GM21390 (cell line): ENCODE measurements at regions not wholly inside any gene's neighbourhood (a gene's known extent, or its start where the extent isn't known, plus 50 kb on each side); places are given as distances from the start of the nearest gene placed in this dataset.

Experiments
- ATAC-seq: cut with Tn5 transposase; IDR thresholded peaks from one replicate; pipeline ENCODE4 v1.9.1; 2021; ENCODE audit not compliant: unreplicated experiment

DNA sequence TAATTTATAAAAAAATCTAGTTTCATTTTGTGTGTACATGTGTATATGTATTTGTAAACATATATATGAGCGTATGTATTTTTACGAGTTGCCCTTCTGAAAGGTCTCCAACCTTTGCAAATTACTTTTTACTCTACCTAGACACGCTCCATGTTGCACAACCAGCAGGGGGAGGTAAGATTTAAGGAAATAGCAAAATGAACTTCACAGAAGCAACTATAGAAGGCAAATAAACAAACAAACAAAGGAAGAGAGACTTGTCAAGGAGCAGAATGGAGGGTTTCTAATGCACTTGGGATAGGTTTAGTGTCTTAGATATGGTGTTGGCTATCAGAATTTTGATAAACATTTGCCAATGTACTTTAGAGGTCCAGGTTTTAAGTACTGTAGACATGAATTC lies 820.5 kb upstream of the POU3F3 start:
- no peak for ATAC-seq

DNA sequence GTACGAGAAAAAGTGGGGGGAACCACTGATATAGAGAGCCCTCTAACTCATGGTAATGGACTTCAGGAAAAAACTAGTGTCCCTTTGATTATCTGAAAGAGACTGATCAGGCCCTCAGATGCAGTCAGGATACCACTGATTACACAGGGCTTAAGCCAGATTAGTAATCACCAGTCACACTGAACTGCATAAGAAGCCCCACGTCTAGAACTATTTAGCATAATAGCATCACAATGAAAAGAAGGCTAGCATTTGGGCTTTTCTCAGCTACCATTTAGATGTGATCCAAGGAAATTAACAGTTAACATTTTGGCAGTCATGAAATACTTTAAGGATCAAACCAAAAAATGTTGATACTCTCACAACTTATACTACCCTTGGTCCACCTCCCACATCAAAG lies 813.1 kb upstream of the POU3F3 start:
- no peak for ATAC-seq

DNA sequence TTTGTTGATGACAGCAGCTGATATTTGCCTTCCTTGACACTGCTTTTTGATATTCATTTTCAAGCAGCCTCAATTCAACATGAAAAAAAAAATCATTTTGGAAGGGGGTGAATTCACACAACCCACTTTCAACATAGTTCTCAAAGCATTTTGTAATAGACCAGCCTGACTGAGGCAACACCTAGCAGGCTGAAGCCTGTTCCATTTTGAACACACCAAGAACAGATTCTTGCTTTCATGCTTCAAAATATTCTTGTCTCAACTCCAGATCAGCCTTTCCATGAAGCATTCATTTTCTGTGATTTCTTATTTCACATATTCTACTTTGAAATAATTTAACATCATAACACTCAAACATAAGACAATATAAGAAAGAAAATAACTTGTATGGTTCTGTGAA lies 812.6 kb upstream of the POU3F3 start:
- no peak for ATAC-seq

GRCh38 chr2:104043864-104044263 lies 810.1 kb upstream of the POU3F3 start:
- no peak for ATAC-seq

DNA sequence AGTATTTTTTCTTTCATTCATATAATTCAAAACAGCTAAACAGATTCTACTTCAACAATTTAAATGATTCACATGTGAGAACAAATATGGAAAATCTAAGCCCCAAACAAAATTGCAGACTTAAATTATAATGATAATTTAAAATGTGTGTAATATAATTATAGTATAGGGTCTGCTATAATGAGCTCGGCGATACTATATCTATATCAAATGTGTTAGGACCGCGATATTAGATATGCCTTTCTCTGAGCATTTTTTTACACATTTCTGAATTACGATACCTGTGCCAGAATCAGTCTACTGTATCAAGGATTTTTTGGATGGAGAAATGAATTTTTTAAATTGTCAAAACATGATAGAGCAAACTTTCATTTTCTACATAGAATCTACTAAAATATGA lies 808.8 kb upstream of the POU3F3 start:
- no peak for ATAC-seq

DNA sequence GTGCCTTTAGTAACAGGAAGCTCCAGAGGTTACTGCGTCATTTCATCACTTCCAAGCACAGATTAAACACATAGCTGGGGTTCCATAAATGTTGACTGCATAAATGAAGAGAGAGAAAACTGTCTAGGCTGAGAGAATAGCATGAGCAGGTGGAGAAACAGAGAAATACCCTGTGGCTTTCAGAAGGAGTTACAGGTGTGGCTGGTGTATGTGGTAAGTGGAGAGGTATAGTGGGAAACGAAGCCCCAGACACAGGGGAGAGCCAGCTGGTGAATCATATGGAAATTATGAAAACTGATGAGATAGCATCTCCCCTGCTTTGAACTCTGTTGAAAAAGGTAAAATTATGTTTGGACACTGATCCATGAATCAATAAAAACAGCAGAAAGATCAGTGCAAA lies 807.4 kb upstream of the POU3F3 start:
- no peak for ATAC-seq

DNA sequence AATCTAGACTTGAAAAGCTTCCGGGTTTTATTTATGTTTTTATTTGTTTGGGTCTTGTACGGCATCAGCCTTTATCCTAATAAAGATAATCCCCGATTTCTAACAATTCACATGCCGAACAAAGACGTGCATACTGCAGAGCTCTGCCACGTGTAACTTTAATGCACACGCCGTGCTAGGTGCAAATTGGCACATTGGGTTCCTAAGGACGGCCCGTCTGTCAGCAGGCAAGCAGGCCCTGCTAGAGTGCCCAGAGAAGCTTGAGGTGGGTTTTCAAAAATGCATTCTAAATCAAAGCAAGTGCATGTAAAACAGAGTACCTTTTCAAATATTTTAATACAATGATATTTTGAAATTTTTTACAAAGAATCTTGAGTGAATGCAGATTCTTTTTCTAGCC lies 806.4 kb upstream of the POU3F3 start:
- no peak for ATAC-seq

DNA sequence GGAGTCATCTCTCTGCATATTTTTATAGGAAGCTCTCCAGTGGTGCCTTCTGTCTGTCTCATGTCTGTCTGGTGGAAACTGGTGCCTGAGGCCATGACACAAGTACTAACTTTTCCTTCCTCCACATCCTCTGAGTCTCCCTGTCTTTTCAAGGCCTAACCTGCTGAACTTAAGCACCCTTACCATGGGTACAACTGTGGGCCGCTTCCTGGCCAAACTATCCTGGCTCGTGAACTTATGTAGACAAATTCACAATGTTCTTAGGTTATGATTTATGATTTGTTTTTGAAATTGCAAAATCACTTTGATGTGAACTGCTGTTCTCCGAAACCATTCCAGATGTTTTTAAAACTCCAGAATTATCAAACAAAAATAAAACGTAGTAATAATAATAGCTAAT lies 804.5 kb upstream of the POU3F3 start:
- no peak for ATAC-seq

DNA sequence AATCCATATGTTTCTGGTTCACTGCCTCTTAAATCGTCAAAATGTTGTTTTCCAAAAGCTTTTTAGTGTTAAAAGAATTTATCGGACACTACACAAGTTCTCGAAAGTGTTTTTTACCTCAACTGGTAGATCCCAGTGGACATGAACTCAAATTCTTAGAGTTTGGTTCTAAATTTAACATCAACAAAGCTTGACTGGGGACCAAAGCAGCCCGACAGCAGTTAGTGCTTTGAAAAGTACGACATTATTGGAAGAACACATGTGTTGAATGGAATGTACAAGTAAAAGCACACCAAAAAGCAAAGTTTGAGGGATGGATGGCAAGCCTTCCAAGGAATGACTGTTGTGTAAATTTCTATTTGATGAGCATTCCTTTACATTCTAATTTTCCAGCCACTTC lies 803.9 kb upstream of the POU3F3 start:
- ATAC-seq = no peak

DNA sequence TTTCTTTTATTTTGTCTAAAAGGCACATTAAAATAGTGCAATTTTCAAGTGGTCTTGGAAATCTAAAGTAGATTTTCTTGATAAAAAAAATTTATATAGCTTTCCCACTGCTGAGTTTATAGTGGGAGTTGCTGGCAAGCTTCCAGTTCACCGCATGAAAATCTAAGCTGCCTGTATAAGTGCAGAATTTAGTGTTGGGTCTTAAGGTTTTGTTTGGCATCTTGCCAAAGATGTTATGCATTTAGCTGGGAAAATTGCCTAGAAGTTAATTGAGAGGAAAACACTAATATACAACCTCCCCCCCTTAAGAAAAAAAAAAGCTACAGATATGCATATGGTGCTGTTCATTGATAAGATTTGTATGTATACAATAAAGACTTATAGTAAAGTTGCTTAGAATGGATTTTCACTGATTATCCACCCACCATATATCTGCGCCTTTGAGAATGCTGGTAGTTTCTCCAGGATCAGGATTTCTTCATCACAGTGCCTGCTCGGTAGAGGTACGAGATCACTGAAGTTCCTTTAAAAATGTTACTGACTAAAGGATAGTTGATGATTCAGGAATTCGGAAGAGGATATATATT lies 803.2 kb upstream of the POU3F3 start:
- ATAC-seq = no peak

- ATAC-seq = no peak
Observed at GRCh38 chr2:104051766-104052165, 802.1 kb upstream of the POU3F3 start.

DNA sequence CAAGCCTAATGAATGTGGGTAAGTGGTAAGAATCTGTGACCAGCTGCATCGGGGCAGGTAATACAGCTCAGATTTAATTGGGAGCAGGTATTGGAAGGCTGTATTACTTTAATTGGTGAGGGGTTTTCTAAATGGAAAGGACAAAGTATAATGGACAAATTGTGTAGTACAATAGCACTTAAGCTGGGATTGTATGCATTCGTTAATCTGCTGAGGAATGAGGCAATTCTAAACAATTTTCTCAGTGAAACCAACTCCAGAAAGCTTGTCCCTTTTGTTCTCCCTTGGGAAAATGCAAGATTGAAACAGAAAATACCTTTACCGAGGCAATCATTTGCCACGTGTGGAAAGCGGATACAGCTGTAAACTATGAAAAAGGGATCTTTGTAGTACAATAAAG lies 801.6 kb upstream of the POU3F3 start:
- ATAC-seq = no peak

DNA sequence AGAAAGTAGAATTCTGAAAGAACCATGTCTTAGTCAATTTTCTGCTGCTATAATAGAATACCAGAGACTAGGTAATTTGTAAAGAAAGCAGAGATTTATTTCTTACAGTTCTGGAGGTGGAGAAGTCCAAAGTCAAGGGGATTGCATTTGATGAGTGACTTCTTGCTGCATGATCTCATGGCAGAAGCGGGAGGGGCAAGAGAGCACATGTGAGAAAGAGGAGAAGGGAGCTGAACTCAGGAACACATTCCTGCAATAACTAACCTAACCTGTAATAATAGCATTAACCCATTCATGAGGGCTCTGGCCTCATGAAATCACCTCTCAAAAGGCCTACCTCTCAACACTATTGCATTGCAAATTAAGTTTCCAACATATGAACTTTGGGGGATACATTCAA lies 797.5 kb upstream of the POU3F3 start:
- no peak for ATAC-seq

DNA sequence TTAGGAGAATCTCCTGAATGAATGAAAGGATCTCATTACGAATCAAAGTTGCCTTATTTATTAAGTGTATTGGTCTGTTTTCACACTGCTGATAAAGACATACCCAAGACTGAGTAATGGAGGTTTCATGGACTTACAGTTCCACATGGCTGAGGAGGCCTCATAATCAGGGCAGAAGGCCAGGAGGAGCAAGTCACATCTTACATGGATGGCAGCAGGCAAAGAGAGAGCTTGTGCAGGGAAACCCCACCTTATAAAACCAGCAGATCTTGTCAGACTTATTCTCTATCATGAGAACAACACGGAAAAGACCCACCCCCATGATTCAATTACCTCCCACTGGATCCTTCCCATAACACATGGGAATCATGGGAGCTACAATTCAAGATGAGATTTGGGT lies 785.2 kb upstream of the POU3F3 start:
- no peak for ATAC-seq

- no peak for ATAC-seq
Observed at GRCh38 chr2:104077573-104077972, 776.3 kb upstream of the POU3F3 start.

DNA sequence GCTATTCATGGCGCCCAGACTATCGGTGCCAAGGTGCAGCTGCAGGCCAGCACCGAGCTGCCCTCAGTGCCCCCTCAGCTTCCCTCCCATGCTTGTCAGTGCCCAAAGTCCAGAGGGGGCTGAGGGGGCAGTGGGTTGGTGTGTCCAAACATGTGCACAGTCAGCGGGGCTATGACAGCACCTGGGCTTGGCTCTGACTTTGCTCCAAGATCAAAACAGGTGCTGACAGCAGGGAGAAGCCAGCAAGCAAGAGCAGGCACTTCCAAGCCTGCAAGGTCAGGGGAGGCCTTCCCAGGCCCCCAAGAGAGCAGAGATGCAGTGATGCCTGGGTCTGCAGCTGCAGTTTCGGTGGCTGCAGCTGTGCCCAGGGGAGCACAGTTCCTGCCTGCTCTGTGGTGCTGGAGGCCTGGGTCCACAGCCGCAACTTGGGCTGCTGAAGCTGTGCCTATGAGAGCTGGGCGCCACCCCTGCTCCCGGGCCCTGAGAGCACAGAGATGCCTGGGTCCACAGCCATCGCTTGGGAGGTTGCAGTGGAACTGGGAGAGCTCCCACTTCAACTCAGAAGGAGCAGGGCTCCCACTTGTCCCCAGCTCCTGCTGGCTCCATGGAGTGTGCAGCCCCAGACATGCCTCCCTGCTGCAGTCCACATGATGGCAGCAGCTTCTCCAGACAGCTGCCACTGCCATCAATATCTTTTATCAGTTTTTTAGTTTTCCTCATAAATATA lies 775.3 kb upstream of the POU3F3 start:
- no peak for ATAC-seq

- no peak for ATAC-seq
Observed at GRCh38 chr2:104088745-104089144, 765.2 kb upstream of the POU3F3 start.

GRCh38 chr2:104090407-104090806 lies 763.5 kb upstream of the POU3F3 start:
- ATAC-seq = no peak

- ATAC-seq = no peak
Observed at GRCh38 chr2:104091894-104092293, 762.0 kb upstream of the POU3F3 start.

GRCh38 chr2:104092886-104093285 lies 761.0 kb upstream of the POU3F3 start:
- ATAC-seq = no peak

- ATAC-seq = no peak
Observed at GRCh38 chr2:104102615-104103014, 751.3 kb upstream of the POU3F3 start.

- no peak for ATAC-seq
Observed at GRCh38 chr2:104109356-104109755, 744.6 kb upstream of the POU3F3 start.

DNA sequence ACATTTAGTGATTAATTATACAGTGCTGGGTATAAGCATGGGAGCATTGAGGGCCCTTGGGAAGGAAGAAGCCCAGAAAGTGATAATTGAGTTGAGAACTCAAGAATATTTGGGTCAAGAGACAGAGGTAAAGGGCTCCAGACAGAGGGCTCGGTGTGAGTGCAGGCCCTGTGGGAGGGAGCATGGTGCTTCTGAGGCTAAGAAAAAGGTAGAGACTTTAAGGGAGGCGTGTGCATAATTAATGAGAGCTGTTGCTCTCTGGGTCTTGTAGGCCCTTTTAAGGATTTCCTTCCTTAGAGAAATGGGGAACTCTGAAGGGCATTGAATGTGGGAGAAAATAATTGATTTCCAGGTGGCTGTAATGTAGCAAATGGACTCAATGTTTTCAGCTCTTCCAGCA lies 735.0 kb upstream of the POU3F3 start:
- no peak for ATAC-seq
